A549 (cell line): ENCODE measurements at regions not wholly inside any gene's neighbourhood (a gene's known extent, or its start where the extent isn't known, plus 50 kb on each side); places are given as distances from the start of the nearest gene placed in this dataset.

Source experiments
- ATAC-seq, 2 experiments: fragments of 200-7000 bp in 1 of 2; fragments of >200 bp in 1 of 2; cut with Nextera tagmentation in 1 of 2; cut with Tn5 transposase in 1 of 2; 3 replicates each; pipeline versions ENCODE4 v1.8.0 to v1.9.1; 2018 to 2020; ENCODE audit warnings: mild to moderate bottlenecking in 1 of 2, moderate library complexity in 1 of 2
- CTCF ChIA-PET: fragments of 300-600 bp; sonication (Branson Sonifier 250); formaldehyde crosslinking; extraction: SDS; loops from one replicate; lab custom pipeline; 2021; ENCODE audit warnings: antibody characterized with exemption, inconsistent platforms; lab: Yijun Ruan, JAX
- POLR2A ChIA-PET: fragments of 350-600 bp; formaldehyde crosslinking; extraction: SDS; loops from one replicate; lab custom pipeline; 2021; ENCODE audit warnings: antibody characterized with exemption, inconsistent platforms; lab: Yijun Ruan, JAX
- DNase-seq, 2 experiments: peaks; one replicate each; pipeline versions ENCODE4 v3.0.0 to v3.0.0-alpha.2; 2011 to 2016; ENCODE audit warnings: low read depth in 1 of 2, low spot score in 1 of 2
- FAIRE-seq: peaks from 2 replicates; lab custom pipeline; 2011; peaks lifted over from hg19 to GRCh38; lab: Jason Lieb, UNC
- H3K27ac ChIP-seq, 2 experiments: fragments of >200 bp; sonication (Bioruptor Twin); formaldehyde crosslinking; 3 replicates each; pipeline ENCODE4 v1.5.1; 2016 to 2017
- H3K4me1 ChIP-seq: fragments of >200 bp; sonication (Bioruptor Twin); formaldehyde crosslinking; 3 replicates; pipeline ENCODE4 v1.6.1; 2016
- H3K4me2 ChIP-seq: fragments of >200 bp; sonication (Bioruptor Twin); formaldehyde crosslinking; 3 replicates; pipeline ENCODE4 v1.6.1; 2016
- H3K4me3 ChIP-seq: fragments of >200 bp; sonication (Bioruptor Twin); formaldehyde crosslinking; 3 replicates; pipeline ENCODE4 v1.5.1; 2016
- H3K9me3 ChIP-seq: fragments of >200 bp; sonication (Bioruptor Twin); formaldehyde crosslinking; 3 replicates; pipeline ENCODE4 v1.6.1; 2016
- BCL3 ChIP-seq: fragments of >200 bp; sonication (Bioruptor Twin); formaldehyde crosslinking; IDR thresholded peaks from 3 replicates; pipeline ENCODE4 v1.6.1; 2016
- CBX2 ChIP-seq: fragments of 200-600 bp; sonication (generic); IDR thresholded peaks from 2 replicates; pipeline ENCODE4 v1.6.1; 2016; ENCODE audit warnings: low read depth, mild to moderate bottlenecking, borderline replicate concordance
- CBX8 ChIP-seq: fragments of 200-600 bp; sonication (generic); IDR thresholded peaks from 2 replicates; pipeline ENCODE4 v1.6.1; 2016
- CEBPB ChIP-seq, 2 experiments: fragments of >200 bp in 1 of 2; sonication (Bioruptor Twin) in 1 of 2; formaldehyde crosslinking in 1 of 2; IDR thresholded peaks; 2 replicates each; pipeline ENCODE4 v1.6.1; 2012 to 2016
- CHD2 ChIP-seq: fragments of 150-350 bp; IDR thresholded peaks from 2 replicates; pipeline ENCODE4 v1.6.1; 2014; ENCODE audit warnings: low read length; ENCODE audit not compliant: partially characterized antibody
- CHD4 ChIP-seq: fragments of 200-600 bp; sonication (generic); IDR thresholded peaks from 2 replicates; pipeline ENCODE4 v1.6.1; 2016; ENCODE audit warnings: antibody characterized with exemption, mild to moderate bottlenecking, borderline replicate concordance
- E2F6 ChIP-seq: IDR thresholded peaks from 2 replicates; pipeline ENCODE4 v1.6.1; 2012; ENCODE audit warnings: low read depth, borderline replicate concordance
- EHMT2 ChIP-seq: fragments of 200-600 bp; sonication (generic); IDR thresholded peaks from 2 replicates; pipeline ENCODE4 v1.6.1; 2016; ENCODE audit warnings: antibody characterized with exemption, low read depth, mild to moderate bottlenecking, moderate library complexity
- ESRRA ChIP-seq: fragments of 150-350 bp; IDR thresholded peaks from 2 replicates; pipeline ENCODE4 v1.6.1; 2014; ENCODE audit warnings: mild to moderate bottlenecking, low read length, borderline replicate concordance
- FOSB ChIP-seq: fragments of 250-450 bp; sonication (Bioruptor Pico); IDR thresholded peaks from 2 replicates; pipeline ENCODE4 v1.5.0; 2020; ENCODE audit warnings: mild to moderate bottlenecking, moderate library complexity
- FOSL2 ChIP-seq, 2 experiments: fragments of 450-650 bp in 1 of 2; fragments of >200 bp in 1 of 2; sonication (Bioruptor Twin) in 1 of 2; formaldehyde crosslinking; IDR thresholded peaks; 2 replicates each; pipeline versions ENCODE4 v1.5.0 to v1.6.1; 2016 to 2020; ENCODE audit warnings: mild to moderate bottlenecking in 1 of 2, moderate library complexity in 1 of 2
- HES2 ChIP-seq: fragments of >200 bp; sonication (Bioruptor Twin); formaldehyde crosslinking; IDR thresholded peaks from 2 replicates; pipeline ENCODE4 v1.6.1; 2016
- HEYL ChIP-seq: fragments of 250-450 bp; sonication (Bioruptor Pico); IDR thresholded peaks from 2 replicates; pipeline ENCODE4 v1.8.0; 2021; ENCODE audit warnings: mild to moderate bottlenecking, moderate library complexity
- HOXA7 ChIP-seq: fragments of 250-450 bp; sonication (Bioruptor Pico); IDR thresholded peaks from 2 replicates; pipeline ENCODE4 v1.5.0; 2020; ENCODE audit warnings: mild to moderate bottlenecking, moderate library complexity
- HOXB13 ChIP-seq: fragments of 250-450 bp; sonication (Bioruptor Pico); IDR thresholded peaks from 2 replicates; pipeline ENCODE4 v1.5.0; 2020; ENCODE audit warnings: low read depth, mild to moderate bottlenecking, moderate library complexity
- HOXB5 ChIP-seq: fragments of 250-450 bp; sonication (Bioruptor Pico); IDR thresholded peaks from 2 replicates; pipeline ENCODE4 v1.5.0; 2020; ENCODE audit warnings: mild to moderate bottlenecking, moderate library complexity
- JUN ChIP-seq, 2 experiments: fragments of >200 bp; sonication (Bioruptor Twin); formaldehyde crosslinking; IDR thresholded peaks; 2 replicates in 1 of 2; 3 replicates in 1 of 2; pipeline ENCODE4 v1.6.1; 2016 to 2017
- JUNB ChIP-seq: fragments of >200 bp; sonication (Bioruptor Twin); formaldehyde crosslinking; IDR thresholded peaks from 2 replicates; pipeline ENCODE4 v1.6.1; 2016
- KDM5A ChIP-seq: fragments of 200-600 bp; sonication (generic); IDR thresholded peaks from 2 replicates; pipeline ENCODE4 v1.6.1; 2016; ENCODE audit warnings: antibody characterized with exemption, mild to moderate bottlenecking
- MAFK ChIP-seq: fragments of 450-650 bp; IDR thresholded peaks from 2 replicates; pipeline ENCODE4 v1.6.1; 2014; ENCODE audit not compliant: partially characterized antibody
- MAX ChIP-seq: IDR thresholded peaks from 2 replicates; pipeline ENCODE4 v1.6.1; 2012
- NFE2L2 ChIP-seq: fragments of 150-350 bp; conservative IDR thresholded peaks from 2 replicates; pipeline ENCODE4 v1.6.1; 2014; ENCODE audit warnings: low read length
- NR3C1 ChIP-seq: fragments of >200 bp; sonication (Bioruptor Twin); formaldehyde crosslinking; IDR thresholded peaks from 3 replicates; pipeline ENCODE4 v1.6.1; 2017
- PHF8 ChIP-seq: fragments of 200-600 bp; sonication (generic); IDR thresholded peaks from 2 replicates; pipeline ENCODE4 v1.6.1; 2016; ENCODE audit warnings: low read depth, mild to moderate bottlenecking, antibody characterized with exemption, moderate library complexity, borderline replicate concordance
- POLR2AphosphoS2 ChIP-seq: conservative IDR thresholded peaks from 2 replicates; pipeline ENCODE4 v1.6.1; 2012; ENCODE audit warnings: low read length, improper control_type of control experiment, inconsistent platforms
- RARB ChIP-seq: fragments of 250-450 bp; sonication (Bioruptor Pico); IDR thresholded peaks from 2 replicates; pipeline ENCODE4 v1.8.0; 2021; ENCODE audit warnings: mild to moderate bottlenecking, moderate library complexity
- REST ChIP-seq: fragments of 200-600 bp; sonication (generic); IDR thresholded peaks from 2 replicates; pipeline ENCODE4 v1.6.1; 2016; ENCODE audit warnings: antibody characterized with exemption, mild to moderate bottlenecking, moderate library complexity
- SREBF2 ChIP-seq: fragments of 450-650 bp; IDR thresholded peaks from 2 replicates; pipeline ENCODE4 v1.6.1; 2014; ENCODE audit warnings: mild to moderate bottlenecking, moderate library complexity
- TFCP2L1 ChIP-seq: fragments of 250-450 bp; sonication (Bioruptor Pico); IDR thresholded peaks from 2 replicates; pipeline ENCODE4 v1.5.0; 2021; ENCODE audit warnings: mild to moderate bottlenecking
- ZC3H11A ChIP-seq: fragments of 450-650 bp; IDR thresholded peaks from 2 replicates; pipeline ENCODE4 v1.6.1; 2014; ENCODE audit warnings: antibody characterized with exemption, mild to moderate bottlenecking
- ZFP36 ChIP-seq: fragments of 450-650 bp; IDR thresholded peaks from 2 replicates; pipeline ENCODE4 v1.6.1; 2014; ENCODE audit warnings: borderline replicate concordance; ENCODE audit not compliant: partially characterized antibody
- ZNF302 ChIP-seq: fragments of 250-450 bp; sonication (Bioruptor Pico); IDR thresholded peaks from 2 replicates; pipeline ENCODE4 v1.9.0; 2021; ENCODE audit warnings: inconsistent platforms, mild to moderate bottlenecking, moderate library complexity
- WGBS: methylation state at CpG from one replicate; pipeline ENCODE4 v1.1.6; 2017; ENCODE audit errors: missing lambda C conversion rate; 5-methylcytosine and 5-hydroxymethylcytosine counted together

- ChIA-PET CTCF (no interaction called here), POLR2A (no interaction called here)
- 2% methylated on average over 2 of the region's 2 CpGs for WGBS
- TF ChIP-seq CBX2: no peak
- TF ChIP-seq HEYL (CRISPR knock-in tag): no peak
- TF ChIP-seq EHMT2: no peak
- TF ChIP-seq HES2: no peak
- TF ChIP-seq ZC3H11A: no peak
- TF ChIP-seq KDM5A: no peak
- no peak for TF ChIP-seq NR3C1
- TF ChIP-seq FOSL2 (IDR thresholded peaks at IDR 0.05): no peak
- no peak for TF ChIP-seq FOSL2 (CRISPR knock-in tag; IDR thresholded peaks at IDR 0.05)
- no peak for TF ChIP-seq HOXB5
- TF ChIP-seq SREBF2: no peak
- no peak for TF ChIP-seq PHF8
- no peak for TF ChIP-seq POLR2AphosphoS2
- TF ChIP-seq HOXB13 (CRISPR knock-in tag): no peak
- no peak for TF ChIP-seq CHD4
- TF ChIP-seq NFE2L2: no peak
- no peak for TF ChIP-seq RARB (CRISPR knock-in tag)
- TF ChIP-seq ZFP36: no peak
- TF ChIP-seq HOXA7: no peak
- TF ChIP-seq REST: no peak
- Histone ChIP-seq H3K4me2 (no peak overlapping the region), H3K9me3 (no peaks in the 10 kb centered on the region), H3K27ac (no peak overlapping the region), H3K4me1 (no peaks in the 10 kb centered on the region), H3K4me3 (no peak overlapping the region)
- no peak for ATAC-seq
- no peak for DNase-seq
- no peak for FAIRE-seq
Measured at GRCh38 chr10:63987212-63987611, 466.0 kb downstream of the REEP3 start.

GRCh38 chr10:63994371-63994770 is 473.2 kb downstream of the REEP3 start:
- FAIRE-seq (no peak), DNase-seq (no peak)
- Histone ChIP-seq H3K4me3 (no peak overlapping the region), H3K4me2 (no peak overlapping the region), H3K9me3 (no peaks in the 10 kb centered on the region), H3K4me1 (no peaks in the 10 kb centered on the region), H3K27ac (no peak overlapping the region)
- POLR2A ChIA-PET: no interaction called here
- 20% methylated on average over 7 of the region's 7 CpGs for WGBS
- no peak for TF ChIP-seq HOXB5
- TF ChIP-seq MAFK: no peak
- TF ChIP-seq E2F6: no peak
- no peak for TF ChIP-seq JUNB
- no peak for TF ChIP-seq BCL3
- TF ChIP-seq CHD2: no peak
- TF ChIP-seq MAX: no peak
- no peak for TF ChIP-seq JUN (IDR thresholded peaks at IDR 0.05)
- TF ChIP-seq HOXB13 (CRISPR knock-in tag): no peak
- no peak for TF ChIP-seq FOSL2 (IDR thresholded peaks at IDR 0.05)
- no peak for TF ChIP-seq FOSL2 (CRISPR knock-in tag; IDR thresholded peaks at IDR 0.05)
- no peak for TF ChIP-seq ZNF302 (CRISPR knock-in tag)
- no peak for TF ChIP-seq FOSB (CRISPR knock-in tag)
- no peak for TF ChIP-seq CBX8
- no peak for TF ChIP-seq SREBF2
- TF ChIP-seq ESRRA: no peak
- no peak for TF ChIP-seq CEBPB (IDR thresholded peaks at IDR 0.05)
- no peak for TF ChIP-seq TFCP2L1 (CRISPR knock-in tag)
- TF ChIP-seq, all 56 proteins: peak for 0
- no peak for ATAC-seq
- CTCF ChIA-PET: no interaction called here
